ENCODE measurements at regions not wholly inside any gene's neighbourhood (a gene's known extent, or its start where the extent isn't known, plus 50 kb on each side); places are given as distances from the start of the nearest gene placed in this dataset.

DNA sequence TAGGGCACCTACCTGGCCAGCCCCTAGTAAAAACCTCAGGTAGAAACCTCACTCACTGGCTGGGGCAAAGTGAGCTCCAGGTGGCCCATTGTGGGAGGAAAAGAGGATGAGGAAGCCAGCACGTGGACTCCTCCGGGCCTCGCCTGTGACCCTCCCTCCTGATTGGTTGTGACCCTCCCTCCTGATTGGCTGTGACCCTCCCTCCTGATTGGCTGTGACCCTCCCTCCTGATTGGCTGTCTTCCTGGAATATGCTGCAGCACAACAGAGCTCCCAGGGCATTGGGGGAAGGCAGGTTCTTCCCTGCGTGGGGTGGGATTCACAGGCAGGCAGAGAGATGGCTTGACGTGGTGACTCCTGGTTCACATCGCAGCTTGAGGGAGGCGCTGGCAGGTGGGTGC, 343.0 kb downstream of the GLRX3 start:
- TF ChIP-seq, protein P1, sequence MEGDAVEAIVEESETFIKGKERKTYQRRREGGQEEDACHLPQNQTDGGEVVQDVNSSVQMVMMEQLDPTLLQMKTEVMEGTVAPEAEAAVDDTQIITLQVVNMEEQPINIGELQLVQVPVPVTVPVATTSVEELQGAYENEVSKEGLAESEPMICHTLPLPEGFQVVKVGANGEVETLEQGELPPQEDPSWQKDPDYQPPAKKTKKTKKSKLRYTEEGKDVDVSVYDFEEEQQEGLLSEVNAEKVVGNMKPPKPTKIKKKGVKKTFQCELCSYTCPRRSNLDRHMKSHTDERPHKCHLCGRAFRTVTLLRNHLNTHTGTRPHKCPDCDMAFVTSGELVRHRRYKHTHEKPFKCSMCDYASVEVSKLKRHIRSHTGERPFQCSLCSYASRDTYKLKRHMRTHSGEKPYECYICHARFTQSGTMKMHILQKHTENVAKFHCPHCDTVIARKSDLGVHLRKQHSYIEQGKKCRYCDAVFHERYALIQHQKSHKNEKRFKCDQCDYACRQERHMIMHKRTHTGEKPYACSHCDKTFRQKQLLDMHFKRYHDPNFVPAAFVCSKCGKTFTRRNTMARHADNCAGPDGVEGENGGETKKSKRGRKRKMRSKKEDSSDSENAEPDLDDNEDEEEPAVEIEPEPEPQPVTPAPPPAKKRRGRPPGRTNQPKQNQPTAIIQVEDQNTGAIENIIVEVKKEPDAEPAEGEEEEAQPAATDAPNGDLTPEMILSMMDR (IDR thresholded peaks at IDR 0.05; ENCODE audit: low read length) = no peak
- TF ChIP-seq EZH2 (IDR thresholded peaks at IDR 0.05; ENCODE audit: borderline replicate concordance, low read length) = no peak
